ENCODE measurements at regions not wholly inside any gene's neighbourhood (a gene's known extent, or its start where the extent isn't known, plus 50 kb on each side); places are given as distances from the start of the nearest gene placed in this dataset.

- H3K27me3 ChIP-seq = no peaks in the 10 kb centered on the region
- H3K27ac ChIP-seq = no peak overlapping the region
- peaks cover 17% of the 10 kb centered on the region for H3K4me1 ChIP-seq
- no peak overlapping the region for H3K4me3 ChIP-seq
- intact Hi-C loops (cut with DNase I) = loop anchor here (5.0 kb wide), 1 partner anchor 374 kb away; the partner anchor contains the start of gene ELL2
- TF ChIP-seq CTCF (IDR thresholded peaks at IDR 0.05) = peak; percentile 88
- no peaks in the 10 kb centered on the region for H3K9me3 ChIP-seq
- DNase-seq (no peak), ATAC-seq (peak; percentile 95)
- H3K36me3 ChIP-seq = no peaks in the 10 kb centered on the region
Observed at GRCh38 chr5:96336351-96336985, 96.6 kb downstream of the PCSK1 start.

- H3K27me3 ChIP-seq = no peaks in the 10 kb centered on the region
- no peak for TF ChIP-seq CTCF (IDR thresholded peaks at IDR 0.05)
- H3K27ac ChIP-seq = no peak overlapping the region
- H3K9me3 ChIP-seq = no peaks in the 10 kb centered on the region
- no peak for DNase-seq
- intact Hi-C loops (cut with DNase I) = loop anchor here (5.0 kb wide), 1 partner anchor 374 kb away; the partner anchor contains the start of gene ELL2
- peaks cover 22% of the 10 kb centered on the region for H3K4me1 ChIP-seq
- H3K36me3 ChIP-seq = no peaks in the 10 kb centered on the region
- H3K4me3 ChIP-seq = no peak overlapping the region
- peak; percentile 13 for ATAC-seq
Observed at GRCh38 chr5:96335873-96336272, 97.2 kb downstream of the PCSK1 start.

GRCh38 chr5:96333391-96333790, 99.7 kb downstream of the PCSK1 start:
- DNase-seq = no peak
- H3K4me3 ChIP-seq = no peak overlapping the region
- H3K27ac ChIP-seq = no peak overlapping the region
- H3K36me3 ChIP-seq = no peaks in the 10 kb centered on the region
- ATAC-seq = no peak
- H3K9me3 ChIP-seq = no peaks in the 10 kb centered on the region
- intact Hi-C loops (cut with DNase I) = no loop called here
- H3K4me1 ChIP-seq = peaks cover 21% of the 10 kb centered on the region
- no peaks in the 10 kb centered on the region for H3K27me3 ChIP-seq
- no peak for TF ChIP-seq CTCF (IDR thresholded peaks at IDR 0.05)

GRCh38 chr5:96332535-96333366, 100.3 kb downstream of the PCSK1 start:
- no peaks in the 10 kb centered on the region for H3K9me3 ChIP-seq
- no peak for TF ChIP-seq CTCF (IDR thresholded peaks at IDR 0.05)
- no peak for DNase-seq
- peaks cover 21% of the 10 kb centered on the region for H3K4me1 ChIP-seq
- no peak for ATAC-seq
- H3K27me3 ChIP-seq = no peaks in the 10 kb centered on the region
- intact Hi-C loops (cut with DNase I) = no loop called here
- H3K36me3 ChIP-seq = no peaks in the 10 kb centered on the region
- H3K4me3 ChIP-seq = no peak overlapping the region
- no peak overlapping the region for H3K27ac ChIP-seq

GRCh38 chr5:96331681-96332361, 101.2 kb downstream of the PCSK1 start:
- no peak for TF ChIP-seq CTCF (IDR thresholded peaks at IDR 0.05)
- no peaks in the 10 kb centered on the region for H3K36me3 ChIP-seq
- DNase-seq (no peak), ATAC-seq (no peak)
- H3K4me1 ChIP-seq = peaks cover 19% of the 10 kb centered on the region
- H3K27ac ChIP-seq = no peak overlapping the region
- no peaks in the 10 kb centered on the region for H3K27me3 ChIP-seq
- no peaks in the 10 kb centered on the region for H3K9me3 ChIP-seq
- no peak overlapping the region for H3K4me3 ChIP-seq
- intact Hi-C loops (cut with DNase I) = no loop called here

Measured in upper lobe of right lung (tissue), 1 donor.